ENCODE measurements at regions not wholly inside any gene's neighbourhood (a gene's known extent, or its start where the extent isn't known, plus 50 kb on each side); places are given as distances from the start of the nearest gene placed in this dataset.

- no peak overlapping the region for H3K4me3 ChIP-seq (ENCODE audit: low read depth in 1 of 2, low read length in 2 of 2)
- no peaks in the 10 kb centered on the region for H3K27me3 ChIP-seq (ENCODE audit: insufficient read depth, low read length, poor library complexity)
- ATAC-seq (ENCODE audit: insufficient read depth, low read depth) = no peak
- no peaks in the 10 kb centered on the region for H3K79me2 ChIP-seq (ENCODE audit: insufficient read depth, low read length)
- no peak overlapping the region for H3K9ac ChIP-seq (ENCODE audit: low read depth, low read length)
- TF ChIP-seq CTCF (IDR thresholded peaks at IDR 0.05; ENCODE audit: borderline replicate concordance, extremely low read depth, low read length, poor library complexity, severe bottlenecking) (no peak), EZH2 (IDR thresholded peaks at IDR 0.05; ENCODE audit: borderline replicate concordance, low read depth, low read length, severe bottlenecking) (no peak)
- H3K27ac ChIP-seq (ENCODE audit: low read length) = no peak overlapping the region
- no peak overlapping the region for H3K4me2 ChIP-seq (ENCODE audit: insufficient read depth, low read length)
- no peaks in the 10 kb centered on the region for H3K4me1 ChIP-seq (ENCODE audit: insufficient read depth, low read length)
- H4K20me1 ChIP-seq (ENCODE audit: insufficient read depth, low read length) = no peaks in the 10 kb centered on the region
- H2AFZ ChIP-seq (ENCODE audit: low read depth, low read length) = no peak overlapping the region
- no peak for DNase-seq
- no peaks in the 10 kb centered on the region for H3K36me3 ChIP-seq (ENCODE audit: insufficient read depth, low read length)
- H3K9me3 ChIP-seq (ENCODE audit: insufficient read depth, low read length, severe bottlenecking) = no peaks in the 10 kb centered on the region
These were observed 136.4 kb downstream of the SOCS6 start for GRCh38 chr18:70425236-70425635.

GRCh38 chr18:70423988-70424387, 135.1 kb downstream of the SOCS6 start:
- Histone ChIP-seq H3K27ac (ENCODE audit: low read length) (no peak overlapping the region), H3K79me2 (ENCODE audit: insufficient read depth, low read length) (no peaks in the 10 kb centered on the region), H3K9me3 (ENCODE audit: insufficient read depth, low read length, severe bottlenecking) (no peaks in the 10 kb centered on the region), H3K4me2 (ENCODE audit: insufficient read depth, low read length) (no peak overlapping the region), H3K36me3 (ENCODE audit: insufficient read depth, low read length) (no peaks in the 10 kb centered on the region), H3K27me3 (ENCODE audit: insufficient read depth, low read length, poor library complexity) (no peaks in the 10 kb centered on the region), H3K4me3 (ENCODE audit: low read depth in 1 of 2, low read length in 2 of 2) (no peak overlapping the region), H3K4me1 (ENCODE audit: insufficient read depth, low read length) (no peaks in the 10 kb centered on the region), H2AFZ (ENCODE audit: low read depth, low read length) (no peak overlapping the region), H3K9ac (ENCODE audit: low read depth, low read length) (no peak overlapping the region), H4K20me1 (ENCODE audit: insufficient read depth, low read length) (no peaks in the 10 kb centered on the region)
- TF ChIP-seq CTCF (IDR thresholded peaks at IDR 0.05; ENCODE audit: borderline replicate concordance, extremely low read depth, low read length, poor library complexity, severe bottlenecking) (no peak), EZH2 (IDR thresholded peaks at IDR 0.05; ENCODE audit: borderline replicate concordance, low read depth, low read length, severe bottlenecking) (no peak)
- ATAC-seq (ENCODE audit: insufficient read depth, low read depth) (no peak), DNase-seq (no peak)

- TF ChIP-seq EZH2 (IDR thresholded peaks at IDR 0.05; ENCODE audit: borderline replicate concordance, low read depth, low read length, severe bottlenecking) (no peak), CTCF (IDR thresholded peaks at IDR 0.05; ENCODE audit: borderline replicate concordance, extremely low read depth, low read length, poor library complexity, severe bottlenecking) (no peak)
- H3K36me3 ChIP-seq (ENCODE audit: insufficient read depth, low read length) = no peaks in the 10 kb centered on the region
- no peak overlapping the region for H3K4me2 ChIP-seq (ENCODE audit: insufficient read depth, low read length)
- no peaks in the 10 kb centered on the region for H3K79me2 ChIP-seq (ENCODE audit: insufficient read depth, low read length)
- no peaks in the 10 kb centered on the region for H4K20me1 ChIP-seq (ENCODE audit: insufficient read depth, low read length)
- no peaks in the 10 kb centered on the region for H3K27me3 ChIP-seq (ENCODE audit: insufficient read depth, low read length, poor library complexity)
- no peaks in the 10 kb centered on the region for H3K9me3 ChIP-seq (ENCODE audit: insufficient read depth, low read length, severe bottlenecking)
- H2AFZ ChIP-seq (ENCODE audit: low read depth, low read length) = no peak overlapping the region
- no peaks in the 10 kb centered on the region for H3K4me1 ChIP-seq (ENCODE audit: insufficient read depth, low read length)
- H3K4me3 ChIP-seq (ENCODE audit: low read depth in 1 of 2, low read length in 2 of 2) = no peak overlapping the region
- DNase-seq = no peak
- H3K27ac ChIP-seq (ENCODE audit: low read length) = no peak overlapping the region
- no peak overlapping the region for H3K9ac ChIP-seq (ENCODE audit: low read depth, low read length)
- ATAC-seq (ENCODE audit: insufficient read depth, low read depth) = no peak
These were observed 134.3 kb downstream of the SOCS6 start for GRCh38 chr18:70423120-70423519.

GRCh38 chr18:70422391-70422965, 133.6 kb downstream of the SOCS6 start:
- Histone ChIP-seq H3K9me3 (ENCODE audit: insufficient read depth, low read length, severe bottlenecking) (no peaks in the 10 kb centered on the region), H4K20me1 (ENCODE audit: insufficient read depth, low read length) (no peaks in the 10 kb centered on the region), H3K36me3 (ENCODE audit: insufficient read depth, low read length) (no peaks in the 10 kb centered on the region), H3K79me2 (ENCODE audit: insufficient read depth, low read length) (no peaks in the 10 kb centered on the region), H3K9ac (ENCODE audit: low read depth, low read length) (no peak overlapping the region), H3K4me1 (ENCODE audit: insufficient read depth, low read length) (no peaks in the 10 kb centered on the region), H3K4me3 (ENCODE audit: low read depth in 1 of 2, low read length in 2 of 2) (no peak overlapping the region), H2AFZ (ENCODE audit: low read depth, low read length) (no peak overlapping the region), H3K27ac (ENCODE audit: low read length) (no peak overlapping the region), H3K4me2 (ENCODE audit: insufficient read depth, low read length) (no peak overlapping the region), H3K27me3 (ENCODE audit: insufficient read depth, low read length, poor library complexity) (no peaks in the 10 kb centered on the region)
- ATAC-seq (ENCODE audit: insufficient read depth, low read depth) (no peak), DNase-seq (no peak)
- TF ChIP-seq EZH2 (IDR thresholded peaks at IDR 0.05; ENCODE audit: borderline replicate concordance, low read depth, low read length, severe bottlenecking) (no peak), CTCF (IDR thresholded peaks at IDR 0.05; ENCODE audit: borderline replicate concordance, extremely low read depth, low read length, poor library complexity, severe bottlenecking) (no peak)
